K562 (cell line): ENCODE measurements at regions not wholly inside any gene's neighbourhood (a gene's known extent, or its start where the extent isn't known, plus 50 kb on each side); places are given as distances from the start of the nearest gene placed in this dataset.

ENCODE experiments used
- ZNF551 ChIP-seq: fragments of 250-450 bp; sonication (Bioruptor Pico); IDR thresholded peaks from 2 replicates; pipeline ENCODE4 v1.5.0; 2021; ENCODE audit warnings: mild to moderate bottlenecking, moderate library complexity
- TF ChIP-seq, protein P1 (sequence below): sonication (generic); formaldehyde crosslinking; IDR thresholded peaks from 2 replicates; pipeline ENCODE4 v1.8.1; 2023; ENCODE audit warnings: mild to moderate bottlenecking, missing genetic modification reagents

DNA sequence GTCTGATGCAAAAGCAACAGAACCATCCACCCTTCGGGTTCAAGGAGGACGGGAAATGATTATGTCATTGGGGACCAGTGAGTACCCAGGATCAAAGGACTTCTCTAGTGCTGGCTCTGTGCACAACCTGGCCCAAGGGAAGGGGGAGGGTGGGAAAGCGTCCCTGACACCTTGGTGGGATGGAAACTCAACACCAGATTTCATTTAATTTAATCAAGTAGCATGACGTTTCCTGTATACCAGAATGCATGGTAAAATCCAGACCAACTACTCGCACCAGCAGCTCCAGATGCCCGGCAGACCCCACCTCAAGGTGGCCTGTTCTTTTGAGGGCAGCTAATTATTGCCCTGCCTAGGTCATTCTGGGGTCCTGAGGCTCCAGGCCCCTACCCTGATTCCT, 385.1 kb downstream of the CADM1 start (continued):
- no peak for TF ChIP-seq ZNF551 (CRISPR knock-in tag)
- TF ChIP-seq, protein P1, sequence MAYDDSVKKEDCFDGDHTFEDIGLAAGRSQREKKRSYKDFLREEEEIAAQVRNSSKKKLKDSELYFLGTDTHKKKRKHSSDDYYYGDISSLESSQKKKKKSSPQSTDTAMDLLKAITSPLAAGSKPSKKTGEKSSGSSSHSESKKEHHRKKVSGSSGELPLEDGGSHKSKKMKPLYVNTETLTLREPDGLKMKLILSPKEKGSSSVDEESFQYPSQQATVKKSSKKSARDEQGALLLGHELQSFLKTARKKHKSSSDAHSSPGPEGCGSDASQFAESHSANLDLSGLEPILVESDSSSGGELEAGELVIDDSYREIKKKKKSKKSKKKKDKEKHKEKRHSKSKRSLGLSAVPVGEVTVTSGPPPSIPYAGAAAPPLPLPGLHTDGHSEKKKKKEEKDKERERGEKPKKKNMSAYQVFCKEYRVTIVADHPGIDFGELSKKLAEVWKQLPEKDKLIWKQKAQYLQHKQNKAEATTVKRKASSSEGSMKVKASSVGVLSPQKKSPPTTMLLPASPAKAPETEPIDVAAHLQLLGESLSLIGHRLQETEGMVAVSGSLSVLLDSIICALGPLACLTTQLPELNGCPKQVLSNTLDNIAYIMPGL (CRISPR knock-in tag): no peak
